ENCODE measurements at regions not wholly inside any gene's neighbourhood (a gene's known extent, or its start where the extent isn't known, plus 50 kb on each side); places are given as distances from the start of the nearest gene placed in this dataset.
A peak's percentile ranks its signal among the peaks of the same experiment; 100 is the strongest.

DNA sequence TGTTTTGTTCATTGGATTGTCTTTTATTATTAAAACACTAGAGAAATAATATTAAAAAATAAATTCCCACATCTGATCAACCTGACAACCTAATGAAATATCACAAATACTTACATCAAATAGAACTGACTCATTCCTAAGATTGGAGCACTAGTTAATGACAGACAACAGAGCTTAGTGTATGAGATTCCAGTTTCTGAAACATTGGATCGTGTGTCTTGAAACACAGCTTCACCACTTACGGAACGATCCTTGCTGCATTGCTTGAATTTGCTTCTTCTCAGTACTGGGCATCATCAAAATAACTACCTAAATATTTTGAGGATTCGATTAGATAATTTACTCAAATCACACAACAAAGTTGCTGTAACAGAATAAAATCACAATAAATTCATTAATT is 667.2 kb upstream of the CDH18 start:
- ATAC-seq (no peak), DNase-seq (ENCODE audit: missing footprints) (no peak)
- intact Hi-C loops (cut with DNase I) = no loop called here

DNA sequence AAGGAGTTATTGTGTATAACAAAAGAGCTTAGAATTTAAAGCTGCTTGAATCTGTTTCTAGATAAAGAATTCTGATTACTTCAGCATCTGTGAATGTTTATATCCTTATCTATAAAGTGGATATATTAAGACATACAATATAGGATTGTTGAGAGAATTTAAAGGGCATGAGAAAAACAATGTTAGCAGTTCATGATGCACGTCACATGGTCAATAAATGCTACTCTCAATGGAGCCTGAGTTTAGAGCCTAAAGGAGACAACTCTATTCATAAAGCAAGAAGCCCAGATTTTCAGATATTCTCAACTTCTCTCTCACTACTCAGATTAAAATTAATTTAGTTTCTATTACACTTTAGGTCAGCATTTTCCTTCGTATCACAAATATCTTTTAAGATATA is 666.7 kb upstream of the CDH18 start:
- ATAC-seq (no peak), DNase-seq (ENCODE audit: missing footprints) (no peak)
- intact Hi-C loops (cut with DNase I) = no loop called here

DNA sequence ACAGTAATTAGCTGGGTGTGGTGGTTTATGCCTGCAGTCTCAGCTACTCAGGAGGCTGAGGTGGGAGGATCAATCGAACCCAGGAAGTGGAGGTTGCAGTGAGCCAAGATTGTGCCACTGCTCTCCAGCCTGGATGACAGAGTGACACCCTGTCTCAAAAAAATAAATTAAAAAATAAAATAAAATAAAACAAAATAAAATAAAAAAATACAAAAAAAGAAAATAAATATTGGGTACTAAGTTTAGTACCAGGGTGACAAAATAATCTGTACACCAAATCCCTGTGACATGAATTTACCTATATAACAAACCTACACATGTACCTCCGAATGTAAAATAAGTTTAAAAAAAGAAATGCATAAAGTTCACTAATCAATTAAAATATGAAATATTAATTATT is 666.0 kb upstream of the CDH18 start:
- no peak for ATAC-seq
- intact Hi-C loops (cut with DNase I) = no loop called here

DNA sequence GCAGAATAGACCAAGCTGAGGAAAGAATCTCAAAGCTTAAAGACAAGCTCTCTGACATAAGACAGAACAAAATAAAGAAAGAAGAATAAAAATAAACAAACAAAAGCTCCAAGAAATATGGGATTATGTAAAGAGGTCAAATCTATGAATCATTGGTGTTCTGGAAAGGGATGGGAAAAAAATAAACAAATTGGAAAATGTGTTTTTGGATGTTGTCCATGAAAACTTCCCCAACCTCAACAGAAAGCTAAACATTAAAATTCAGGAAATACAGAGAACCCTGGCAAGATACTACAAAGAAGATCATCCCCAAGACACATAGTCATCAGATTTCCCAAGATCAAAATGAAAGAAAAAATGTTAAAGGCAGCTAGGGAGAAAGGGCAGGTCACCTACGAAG is 662.0 kb upstream of the CDH18 start:
- DNase-seq (ENCODE audit: missing footprints) (no peak), ATAC-seq (no peak)
- intact Hi-C loops (cut with DNase I) = no loop called here

More for the DNA sequence above, 666.0 kb upstream of the CDH18 start:
- DNase-seq (ENCODE audit: missing footprints) = no peak

DNA sequence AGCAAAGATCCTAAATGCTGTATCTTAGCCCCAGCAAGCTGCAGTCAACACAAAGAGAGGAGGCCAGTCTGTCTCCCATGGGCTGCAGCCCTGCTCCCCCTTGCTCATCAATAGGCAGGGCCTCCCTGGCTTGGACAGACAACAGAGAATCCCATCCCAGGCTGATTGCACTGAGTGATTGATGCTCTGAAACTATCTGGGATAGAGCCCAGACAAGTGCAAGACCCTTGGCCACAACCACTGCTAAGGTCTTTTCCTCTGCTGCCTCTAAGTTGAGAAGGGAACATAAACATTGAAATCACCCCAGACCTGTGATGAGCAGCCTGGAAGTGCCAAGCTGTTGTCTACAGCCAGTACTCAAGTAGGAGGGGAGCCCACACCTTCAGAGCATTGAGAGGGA is 661.0 kb upstream of the CDH18 start:
- ATAC-seq (no peak), DNase-seq (ENCODE audit: missing footprints) (no peak)
- intact Hi-C loops (cut with DNase I) = no loop called here

DNA sequence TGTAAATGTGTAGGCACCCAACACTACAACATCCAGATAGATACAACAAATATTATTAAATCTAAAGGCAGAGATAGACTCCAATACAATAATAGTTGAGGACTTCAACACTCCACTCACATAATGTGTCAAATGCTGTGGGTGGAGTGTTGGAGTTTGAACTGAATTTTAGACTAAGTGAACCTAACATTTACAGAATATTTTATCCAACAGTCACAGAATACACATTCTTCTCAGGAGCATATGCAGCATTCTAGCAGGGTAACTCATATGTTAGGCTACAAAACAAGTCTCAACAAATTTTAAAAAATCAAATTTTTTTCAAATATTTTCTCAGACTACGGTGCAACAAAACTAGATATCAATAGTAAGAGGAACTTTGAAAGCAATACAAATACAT is 648.7 kb upstream of the CDH18 start:
- intact Hi-C loops (cut with DNase I) = no loop called here
- DNase-seq (ENCODE audit: missing footprints) (no peak), ATAC-seq (no peak)

DNA sequence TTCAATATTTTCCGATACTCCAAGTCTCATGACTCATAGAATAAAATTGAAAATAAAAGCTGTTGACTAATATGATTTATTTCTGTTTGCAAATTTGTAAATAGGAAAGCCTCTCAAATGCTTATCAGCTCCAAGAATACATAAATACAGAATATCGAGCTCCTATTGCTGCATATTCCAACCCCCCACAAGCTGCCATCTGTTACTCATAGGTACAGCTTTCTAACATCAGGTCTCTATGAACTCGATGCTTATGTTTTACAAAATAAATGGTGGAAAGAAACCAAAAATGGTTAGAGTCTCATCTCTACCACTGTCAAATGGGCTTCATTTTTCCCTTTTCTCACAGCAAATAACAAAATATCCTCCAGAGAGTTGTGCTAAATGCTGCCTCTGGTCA is 631.6 kb upstream of the CDH18 start:
- no peak for ATAC-seq
- intact Hi-C loops (cut with DNase I) = no loop called here
- DNase-seq (ENCODE audit: missing footprints) = no peak

DNA sequence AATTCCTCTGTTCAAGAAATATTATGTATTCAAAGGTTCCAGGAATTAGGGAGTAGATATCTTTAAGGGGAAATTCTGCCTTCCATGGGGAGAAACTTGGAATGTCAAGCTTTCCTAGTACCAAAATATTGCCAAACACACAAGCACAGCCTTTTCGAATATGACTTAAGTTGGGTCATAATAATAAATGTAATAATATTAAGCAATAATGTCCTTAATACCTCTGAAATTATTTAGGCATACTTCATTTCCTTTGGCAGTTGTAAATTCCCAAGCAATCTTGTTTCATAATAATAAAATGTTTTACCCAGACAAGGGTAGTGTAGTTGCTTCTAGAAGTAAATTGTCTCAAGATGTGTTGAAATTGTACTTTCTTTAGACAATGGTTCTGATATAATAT is 630.3 kb upstream of the CDH18 start:
- ATAC-seq (peak; percentile 80), DNase-seq (ENCODE audit: missing footprints) (no peak)
- intact Hi-C loops (cut with DNase I) = no loop called here

DNA sequence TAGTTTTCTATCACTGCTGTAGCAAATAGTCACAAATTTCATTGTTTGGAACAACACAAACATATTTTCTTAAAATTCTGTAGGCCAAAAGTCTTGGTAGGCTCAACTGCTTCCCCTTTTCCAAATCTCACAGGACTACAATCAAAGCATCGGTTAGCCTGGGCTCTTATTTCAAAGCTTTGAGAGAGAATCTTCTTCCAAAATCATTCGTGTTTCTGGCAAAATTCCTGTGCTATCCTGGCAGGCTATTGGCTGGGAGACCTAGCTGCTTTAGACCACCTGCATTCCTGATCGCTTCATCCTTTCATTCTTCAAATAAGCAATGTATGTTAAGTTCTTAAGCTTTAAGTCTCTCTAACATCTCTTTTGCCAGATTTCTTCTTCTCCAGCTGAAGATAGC is 629.8 kb upstream of the CDH18 start:
- no peak for DNase-seq (ENCODE audit: missing footprints)
- peak; percentile 20 for ATAC-seq
- intact Hi-C loops (cut with DNase I) = no loop called here

DNA sequence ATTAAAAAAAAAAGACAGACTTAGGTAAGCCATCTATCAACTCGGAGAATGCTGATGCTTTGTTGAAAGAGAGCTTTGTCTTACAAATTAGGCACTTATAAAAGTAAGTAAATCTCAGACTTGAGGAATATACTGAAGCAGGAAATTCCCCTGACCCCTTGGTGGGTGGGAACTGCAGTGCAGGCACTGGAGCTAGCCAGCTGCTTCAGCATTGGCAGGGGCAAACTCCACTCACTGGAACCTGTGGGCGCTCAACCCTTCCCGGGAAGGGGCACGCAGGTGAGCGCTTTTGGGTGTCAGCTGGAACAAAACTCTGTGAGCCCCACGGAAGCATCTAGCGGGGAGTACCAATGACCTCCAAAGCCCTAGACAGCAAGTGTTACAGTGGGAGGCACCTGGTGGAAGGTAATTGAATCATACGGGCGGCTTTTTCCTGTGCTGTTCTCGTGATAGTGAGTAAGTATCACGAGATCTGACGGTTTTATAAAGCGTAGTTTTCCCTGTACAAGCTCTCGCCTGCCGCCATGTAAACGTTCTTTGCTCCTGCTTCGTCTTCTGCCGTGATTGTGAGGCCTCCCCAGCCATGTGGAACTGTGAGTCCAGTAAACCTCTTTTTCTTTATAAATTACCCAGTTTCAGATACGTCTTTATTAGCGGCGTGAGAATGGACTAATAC is 628.0 kb upstream of the CDH18 start:
- ATAC-seq (no peak), DNase-seq (ENCODE audit: missing footprints) (no peak)
- intact Hi-C loops (cut with DNase I) = no loop called here

DNA sequence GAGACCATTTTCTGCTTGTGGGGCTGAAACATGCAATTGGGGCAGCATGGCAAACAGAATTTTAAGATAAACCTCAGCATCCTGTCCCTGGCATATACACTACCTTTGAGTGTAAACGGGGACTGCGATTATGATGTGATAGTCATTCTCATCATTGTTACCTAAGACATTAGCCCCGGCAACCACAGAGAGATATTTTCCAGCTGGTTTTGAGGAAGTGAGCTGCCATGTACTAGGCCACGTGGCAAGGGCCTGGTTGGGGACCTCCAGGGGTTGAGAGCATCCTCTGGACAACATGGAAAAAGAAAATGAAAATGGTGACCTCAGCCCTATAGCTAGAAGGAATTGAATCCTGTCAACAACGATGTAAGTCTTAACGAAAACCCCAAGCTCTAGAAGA is 623.6 kb upstream of the CDH18 start:
- DNase-seq (ENCODE audit: missing footprints) (no peak), ATAC-seq (no peak)
- intact Hi-C loops (cut with DNase I) = no loop called here

DNA sequence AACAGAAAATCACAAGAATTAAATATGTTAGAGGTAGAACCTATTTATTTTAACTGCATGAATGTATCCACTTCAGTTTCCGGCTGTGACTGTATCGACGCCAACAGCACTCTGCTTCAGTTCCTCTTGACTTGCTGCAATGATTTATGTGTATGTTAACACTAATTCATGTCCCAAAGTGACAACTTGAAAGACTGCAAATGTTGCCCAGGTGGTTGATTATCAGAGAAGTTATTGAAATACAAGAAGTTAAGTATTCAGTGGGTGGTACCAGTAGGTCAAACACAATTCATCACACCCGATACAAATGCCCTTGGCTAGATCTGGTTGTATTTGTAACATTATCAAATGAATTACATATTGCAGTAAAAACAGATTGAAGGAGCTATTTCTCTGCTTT is 622.7 kb upstream of the CDH18 start:
- ATAC-seq (no peak), DNase-seq (ENCODE audit: missing footprints) (no peak)
- intact Hi-C loops (cut with DNase I) = no loop called here

DNA sequence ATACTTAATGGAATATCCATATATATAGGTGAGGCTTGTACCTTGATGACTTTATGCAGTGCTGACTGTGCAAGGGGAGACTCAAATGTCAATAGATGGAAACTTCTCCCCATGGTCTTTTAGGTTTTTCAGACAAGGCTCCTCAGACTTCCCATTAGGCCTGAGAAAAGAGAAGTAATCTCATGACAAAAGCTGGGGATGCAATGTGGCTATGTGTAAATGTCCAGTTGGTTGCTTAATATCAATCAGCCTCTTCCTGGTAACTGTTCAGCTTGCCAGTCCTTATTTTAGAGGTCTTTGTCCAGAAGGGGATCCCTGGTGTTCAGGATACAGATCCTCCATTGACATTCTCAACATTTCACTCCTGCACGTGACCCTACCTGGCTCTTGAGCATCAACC is 621.1 kb upstream of the CDH18 start:
- no peak for ATAC-seq
- intact Hi-C loops (cut with DNase I) = no loop called here
- DNase-seq (ENCODE audit: missing footprints) = no peak

DNA sequence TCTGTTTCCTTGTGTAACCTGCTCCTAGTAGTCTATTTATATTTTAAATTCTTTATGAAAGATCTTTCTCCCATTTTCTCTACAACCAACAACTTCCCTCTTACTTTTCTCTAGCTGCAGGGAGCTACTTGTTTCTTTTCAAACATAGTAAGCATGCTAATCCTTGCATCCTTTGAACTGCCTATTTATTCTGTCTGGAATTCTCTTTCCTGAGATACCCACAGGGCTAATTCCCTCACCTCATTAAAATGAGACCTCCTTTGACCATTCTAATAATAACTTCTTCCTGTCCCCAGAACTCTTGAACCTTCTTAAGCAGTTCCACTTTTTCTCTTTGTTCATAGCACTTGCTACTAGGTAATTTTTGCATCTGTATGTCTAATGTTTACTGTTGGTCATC is 620.6 kb upstream of the CDH18 start:
- intact Hi-C loops (cut with DNase I) = no loop called here
- ATAC-seq = no peak
- no peak for DNase-seq (ENCODE audit: missing footprints)

DNA sequence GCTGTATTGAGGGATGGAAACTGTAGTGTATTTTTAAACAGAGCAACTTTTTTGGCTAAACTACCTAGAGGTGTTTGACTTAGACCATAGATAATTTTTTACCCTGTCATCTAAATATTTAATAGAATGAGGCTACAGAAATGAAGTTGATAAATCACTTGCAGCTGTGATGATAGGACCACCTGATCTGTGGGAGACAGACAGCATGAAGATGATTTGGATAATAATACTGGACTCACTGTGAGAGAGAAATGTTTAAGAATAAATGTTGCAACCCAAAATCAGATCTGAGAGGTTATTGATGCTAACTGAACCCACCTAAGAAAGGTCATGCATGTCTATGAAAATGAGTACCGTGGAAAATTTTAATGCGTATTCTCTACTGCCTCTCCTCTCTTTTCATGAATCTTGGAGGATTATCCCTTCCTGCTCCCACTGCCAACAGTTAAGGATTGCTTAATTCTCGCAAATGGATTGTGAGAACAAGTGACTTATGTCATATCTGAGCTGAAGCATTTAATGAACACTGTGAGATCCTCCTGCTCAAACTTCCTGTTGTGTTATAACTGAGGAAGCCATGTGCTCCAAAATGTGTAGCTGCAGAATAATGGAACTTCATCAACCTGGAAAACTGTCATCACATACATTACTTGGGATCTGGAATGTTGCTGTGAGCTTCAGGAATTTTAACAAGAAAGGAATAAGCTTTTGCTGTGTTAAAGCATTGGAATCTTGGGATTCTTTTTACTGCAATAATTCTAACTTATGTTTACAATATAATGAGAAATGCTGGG is 617.9 kb upstream of the CDH18 start:
- DNase-seq (ENCODE audit: missing footprints) (no peak), ATAC-seq (peak; percentile 91)
- intact Hi-C loops (cut with DNase I) = no loop called here

DNA sequence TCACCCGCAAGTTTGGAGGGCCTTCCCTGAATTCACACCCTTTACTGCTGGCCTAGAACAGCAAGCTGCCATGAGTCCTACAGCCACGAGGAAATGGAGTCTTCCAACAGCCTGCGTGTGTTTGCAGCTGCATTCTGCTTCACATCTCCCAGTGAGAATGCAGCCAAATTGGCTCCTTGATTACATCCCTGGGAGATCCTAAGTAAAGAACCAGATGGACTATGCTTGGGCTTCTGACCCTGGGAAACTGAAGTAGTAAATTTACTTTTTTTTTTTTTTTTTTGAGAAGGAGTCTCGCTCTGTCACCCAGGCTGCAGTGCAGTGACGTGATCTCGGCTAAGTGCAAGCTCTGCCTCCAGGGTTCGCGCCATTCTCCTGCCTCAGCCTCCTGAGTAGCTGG is 617.0 kb upstream of the CDH18 start:
- DNase-seq (ENCODE audit: missing footprints) (no peak), ATAC-seq (peak; percentile 92)
- intact Hi-C loops (cut with DNase I) = no loop called here

DNA sequence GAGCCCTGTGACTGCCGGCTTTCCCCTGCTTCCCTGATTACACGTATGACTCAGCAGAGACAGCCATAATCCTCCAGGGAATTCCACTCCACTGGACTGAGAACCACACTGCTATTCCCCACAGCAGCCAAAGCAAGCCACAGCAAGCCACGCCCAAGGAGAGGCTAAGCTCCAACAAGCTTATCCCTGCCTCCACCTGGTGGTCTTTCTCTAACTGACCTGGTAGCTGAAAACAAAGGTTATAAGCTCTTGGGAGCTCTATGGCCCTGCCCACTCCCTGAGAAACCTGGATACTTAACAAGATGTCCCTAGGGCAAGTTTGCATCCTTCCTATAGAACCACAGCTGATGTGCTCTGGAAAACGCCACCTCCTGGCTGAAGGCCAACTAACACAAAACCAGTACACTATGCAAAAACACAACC is 613.7 kb upstream of the CDH18 start:
- intact Hi-C loops (cut with DNase I) = no loop called here
- DNase-seq (ENCODE audit: missing footprints) = no peak
- ATAC-seq = no peak

DNA sequence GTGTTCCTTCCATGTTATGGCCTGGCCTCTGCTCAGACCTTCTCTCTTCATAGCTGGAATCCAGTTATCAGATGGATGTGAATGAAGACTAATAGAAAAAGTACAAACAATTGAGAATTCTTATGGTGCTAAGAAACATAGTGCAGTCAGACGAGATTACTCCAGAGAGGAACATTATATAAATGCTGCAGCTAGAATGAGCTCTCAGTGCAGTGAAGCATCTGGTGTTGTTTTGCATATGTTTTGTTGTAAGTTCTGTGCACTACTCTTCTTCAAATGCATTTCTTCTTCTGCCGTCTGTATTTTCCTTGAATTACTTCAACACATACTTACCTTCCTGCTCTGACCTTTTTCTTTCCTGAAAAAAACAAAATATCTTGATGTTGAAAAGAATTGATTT is 602.4 kb upstream of the CDH18 start:
- no peak for ATAC-seq
- intact Hi-C loops (cut with DNase I) = no loop called here

DNA sequence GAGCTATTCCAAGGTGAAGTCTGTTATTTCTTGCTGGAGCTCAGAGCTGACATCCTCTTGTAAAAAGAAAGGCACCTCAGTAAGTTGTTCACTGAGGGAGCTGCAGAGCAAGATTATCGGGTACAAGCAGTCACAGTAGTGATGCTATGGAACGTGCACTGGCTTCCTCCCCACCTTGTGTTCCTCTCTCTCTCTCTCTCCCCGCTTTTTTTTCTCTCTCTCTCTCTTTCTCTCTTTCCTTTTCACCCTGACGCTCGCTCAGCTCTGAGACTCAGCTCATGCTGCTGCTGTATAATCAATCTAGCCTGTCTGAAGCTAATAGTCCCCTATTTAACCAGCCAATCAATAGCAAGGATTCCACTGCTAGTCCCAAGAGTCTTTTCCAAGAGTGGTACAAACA is 587.6 kb upstream of the CDH18 start:
- intact Hi-C loops (cut with DNase I) = no loop called here
- no peak for DNase-seq (ENCODE audit: missing footprints)
- no peak for ATAC-seq

More for the DNA sequence above, 602.4 kb upstream of the CDH18 start:
- no peak for DNase-seq (ENCODE audit: missing footprints)

DNA sequence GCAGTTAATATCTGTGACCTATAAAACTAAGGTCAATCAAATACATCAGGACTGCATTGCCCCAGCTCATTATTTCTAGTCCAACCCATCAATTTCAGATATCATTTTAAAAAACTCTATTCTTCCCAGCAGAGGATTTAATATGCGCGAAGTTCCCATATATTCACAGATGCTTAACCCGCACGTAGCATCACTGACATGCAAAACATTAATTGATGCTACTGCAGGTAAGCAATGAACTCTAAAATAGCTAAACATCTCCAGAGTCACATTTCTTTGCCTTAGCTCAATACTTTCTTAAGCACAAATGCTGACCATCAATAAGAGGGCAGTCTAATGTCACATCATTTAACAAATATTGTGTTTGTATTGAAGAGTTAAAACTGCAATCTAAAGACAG is 586.6 kb upstream of the CDH18 start:
- ATAC-seq (no peak), DNase-seq (ENCODE audit: missing footprints) (no peak)
- intact Hi-C loops (cut with DNase I) = no loop called here

DNA sequence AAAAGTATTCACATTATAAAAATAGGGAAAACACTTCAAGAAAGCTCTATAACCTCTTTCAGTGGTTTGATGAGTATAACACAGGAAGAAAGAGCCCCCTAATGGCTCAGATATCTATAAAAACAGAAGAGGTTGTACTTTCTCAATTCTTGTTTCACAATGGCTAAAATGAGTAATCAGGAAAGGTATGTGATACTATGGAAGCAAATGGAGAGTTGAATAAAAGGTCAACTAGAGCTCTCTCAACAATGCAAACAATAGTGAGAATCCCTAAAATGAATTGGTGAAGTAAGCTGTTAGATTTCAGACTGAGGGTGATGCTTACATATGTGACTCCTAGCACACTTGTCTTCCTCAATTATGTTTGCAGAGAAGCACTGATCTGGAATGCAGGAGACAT is 584.6 kb upstream of the CDH18 start:
- intact Hi-C loops (cut with DNase I) = no loop called here
- DNase-seq (ENCODE audit: missing footprints) = no peak
- no peak for ATAC-seq

Measured in Right ventricle myocardium inferior (tissue), 1 donor.